K562 (cell line): ENCODE measurements at regions not wholly inside any gene's neighbourhood (a gene's known extent, or its start where the extent isn't known, plus 50 kb on each side); places are given as distances from the start of the nearest gene placed in this dataset.

Source experiments
- ATAC-seq: fragments of 200-7000 bp; cut with Tn5 transposase; 3 replicates; pipeline ENCODE4 v1.9.1; 2020; ENCODE audit warnings: moderate library complexity
- BruUV-seq: library from RNA; stranded (reverse); fragments of 400-500 nt; replicated peaks from 2 replicates; lab custom pipeline; 2021; lab: Mats Ljungman, UMichigan
- CTCF ChIA-PET: fragments of 300-600 bp; formaldehyde crosslinking; extraction: SDS; loops from one replicate; lab custom pipeline; 2021; ENCODE audit warnings: low intra/inter-chr PET ratio; lab: Yijun Ruan, JAX
- POLR2A ChIA-PET: fragments of 300-600, 350-650 bp; sonication (Branson Sonifier 250); formaldehyde crosslinking; extraction: SDS; loops from one replicate; lab custom pipeline; 2021; ENCODE audit warnings: antibody characterized with exemption, inconsistent platforms; lab: Yijun Ruan, JAX
- DNase-seq, 4 experiments: peaks; one replicate each; pipeline versions ENCODE4 v3.0.0 to v3.0.0-alpha.2; 2011 to 2018; ENCODE audit warnings: low spot score in 3 of 4, mixed read lengths in 3 of 4; ENCODE audit errors: extremely low read depth in 1 of 4
- FAIRE-seq: peaks from 2 replicates; lab custom pipeline; 2011; peaks lifted over from hg19 to GRCh38; lab: Jason Lieb, UNC
- H2AFZ ChIP-seq: 2 replicates; pipeline ENCODE4 v1.6.0; 2011; ENCODE audit warnings: low read depth, low read length, control low read depth, inconsistent platforms
- H3K27ac ChIP-seq: fragments of 200-600 bp; 3 replicates; pipeline ENCODE4 v1.8.0; 2011; ENCODE audit warnings: low read depth, mild to moderate bottlenecking, control low read depth, inconsistent platforms, low read length, moderate library complexity, mixed read lengths; ENCODE audit errors: extremely low read depth
- H3K27me3 ChIP-seq, 2 experiments: fragments of 300-600 bp in 1 of 2; 2 replicates in 1 of 2; 3 replicates in 1 of 2; pipeline versions ENCODE4 v1.6.0 to v1.8.0; 2011; ENCODE audit warnings: inconsistent platforms in 2 of 2, low read length in 2 of 2, mild to moderate bottlenecking in 1 of 2, mixed read lengths in 1 of 2, moderate library complexity in 1 of 2; ENCODE audit not compliant: control insufficient read depth in 2 of 2, insufficient read depth in 2 of 2
- H3K36me3 ChIP-seq: fragments of 300-600 bp; 3 replicates; pipeline ENCODE4 v1.8.0; 2011; ENCODE audit warnings: mild to moderate bottlenecking, low read length, inconsistent platforms; ENCODE audit not compliant: control insufficient read depth, insufficient read depth
- H3K4me1 ChIP-seq, 2 experiments: fragments of 200-600 bp in 1 of 2; replicated peaks in 1 of 2; 2 replicates in 1 of 2; 3 replicates in 1 of 2; pipeline versions ENCODE4 v1.5.1 to v1.8.0; 2011; ENCODE audit warnings: inconsistent platforms in 2 of 2, low read length in 2 of 2, mild to moderate bottlenecking in 1 of 2, mixed read lengths in 1 of 2, moderate library complexity in 1 of 2; ENCODE audit not compliant: control insufficient read depth in 2 of 2, insufficient read depth in 2 of 2
- H3K4me2 ChIP-seq: 2 replicates; pipeline ENCODE4 v1.6.1; 2011; ENCODE audit warnings: low read length, control low read depth, inconsistent platforms, mixed read lengths; ENCODE audit not compliant: insufficient read depth
- H3K4me3 ChIP-seq: fragments of 200-600 bp; sonication (generic), shearing (Covaris generic); 2 replicates; pipeline ENCODE4 v1.5.1; 2016; ENCODE audit warnings: control low read depth, inconsistent platforms
- H3K79me2 ChIP-seq: fragments of 200-600 bp; 3 replicates; pipeline ENCODE4 v1.8.0; 2011; ENCODE audit warnings: low read length, inconsistent platforms; ENCODE audit not compliant: control insufficient read depth, insufficient read depth
- H3K9ac ChIP-seq, 2 experiments: 2 replicates each; pipeline versions ENCODE4 v1.6.0 to v1.6.1; 2011; ENCODE audit warnings: low read depth in 2 of 2, low read length in 2 of 2, control low read depth in 1 of 2, inconsistent platforms in 1 of 2, mild to moderate bottlenecking in 1 of 2, mixed read lengths in 1 of 2; ENCODE audit not compliant: insufficient read depth in 1 of 2
- H3K9me1 ChIP-seq: one replicate; pipeline ENCODE4 v1.6.0; 2011; ENCODE audit warnings: inconsistent platforms, mild to moderate bottlenecking, low read length, moderate library complexity; ENCODE audit not compliant: control insufficient read depth, insufficient read depth
- H3K9me3 ChIP-seq: replicated peaks from 2 replicates; pipeline ENCODE4 v1.5.1; 2011; ENCODE audit warnings: low read depth, low read length, inconsistent platforms; ENCODE audit not compliant: control insufficient read depth, insufficient read depth
- H4K20me1 ChIP-seq: replicated peaks from 2 replicates; pipeline ENCODE4 v1.6.1; 2011; ENCODE audit warnings: low read length, inconsistent platforms, mixed read lengths; ENCODE audit not compliant: control insufficient read depth, insufficient read depth
- BACH1 ChIP-seq: fragments of 200-800 bp; sonication (Bioruptor generic); IDR thresholded peaks from 2 replicates; pipeline ENCODE4 v1.6.1; 2016; ENCODE audit warnings: missing genetic modification characterization, missing compliant biosample characterization
- ELF4 ChIP-seq: fragments of 450-650 bp; formaldehyde crosslinking; IDR thresholded peaks from 2 replicates; pipeline ENCODE4 v1.4.0; 2022; ENCODE audit warnings: missing genetic modification characterization
- NCOA4 ChIP-seq: fragments of 450-650 bp; IDR thresholded peaks from 2 replicates; pipeline ENCODE4 v1.6.1; 2018; ENCODE audit warnings: mild to moderate bottlenecking; ENCODE audit not compliant: partially characterized antibody
- TSC22D4 ChIP-seq: fragments of 450-650 bp; IDR thresholded peaks from 2 replicates; pipeline ENCODE4 v1.6.1; 2016; ENCODE audit warnings: missing genetic modification characterization, missing biosample characterization, control low read depth
- ZNF282 ChIP-seq: sonication (generic); formaldehyde crosslinking; IDR thresholded peaks from 2 replicates; pipeline ENCODE4 v1.8.1; 2023; ENCODE audit warnings: missing genetic modification reagents
- WGBS: fragments of 100-300 bp; shearing (Covaris generic); methylation state at CpG from one replicate; pipeline ENCODE4 v1.1.6; 2016; ENCODE audit warnings: low coverage, mixed read lengths; ENCODE audit not compliant: insufficient coverage; ENCODE audit errors: missing lambda C conversion rate; 5-methylcytosine and 5-hydroxymethylcytosine counted together
- in situ Hi-C: fragments of 300-500 bp; cut with MboI; formaldehyde crosslinking; loops from 4 replicates; pipeline ENCODE4 v1.15.0; 2018; ENCODE audit warnings: inconsistent platforms, mixed read lengths
- intact Hi-C: fragments of 100-400 bp; cut with micrococcal nuclease; formaldehyde crosslinking; loops from 2 replicates; pipeline ENCODE4 v1.14.2; 2022
- TF ChIP-seq, protein P1 (sequence below): fragments of 250-450 bp; sonication (Bioruptor Pico); IDR thresholded peaks from 2 replicates; pipeline ENCODE4 v1.4.0; 2020

DNA sequence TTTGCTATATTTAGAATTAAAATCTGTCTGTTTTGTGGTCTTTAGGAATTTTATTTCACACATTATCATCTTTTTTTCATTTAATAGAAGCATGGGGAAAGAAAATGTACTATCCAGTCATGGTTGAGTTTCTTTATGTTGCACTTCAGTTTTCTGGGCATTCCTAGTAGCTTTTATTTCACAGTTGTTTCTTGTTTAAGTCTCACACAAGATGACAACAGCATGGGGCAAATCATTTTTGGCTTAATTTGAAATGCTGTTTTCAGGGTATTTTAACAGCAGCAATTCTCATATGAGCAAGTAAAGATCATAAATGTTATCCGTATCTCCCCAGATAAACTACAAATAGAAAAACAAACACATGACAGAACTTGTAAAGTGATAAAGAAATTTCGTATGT, 1600.2 kb downstream of the PCDH9 start:
- Histone ChIP-seq H2AFZ (no peak overlapping the region), H3K79me2 (no peaks in the 10 kb centered on the region), H3K4me2 (no peak overlapping the region), H3K4me3 (no peak overlapping the region), H3K27ac (no peak overlapping the region), H3K9ac (no peak overlapping the region), H3K36me3 (no peaks in the 10 kb centered on the region), H4K20me1 (no peaks in the 10 kb centered on the region), H3K9me3 (no peaks in the 10 kb centered on the region), H3K9me1 (no peaks in the 10 kb centered on the region), H3K27me3 (no peaks in the 10 kb centered on the region), H3K4me1 (no peaks in the 10 kb centered on the region)
- no peak for DNase-seq
- ChIA-PET POLR2A (no interaction called here), CTCF (no interaction called here)
- WGBS = 5% methylated on average over 2 of the region's 2 CpGs
- intact Hi-C loops = no loop called here
- no TSS peak for BruUV-seq
- TF ChIP-seq ELF4 (CRISPR knock-in tag) (no peak), BACH1 (tag) (no peak), TSC22D4 (no peak), ZNF282 (CRISPR knock-in tag) (no peak), NCOA4 (no peak)
- TF ChIP-seq, protein P1, sequence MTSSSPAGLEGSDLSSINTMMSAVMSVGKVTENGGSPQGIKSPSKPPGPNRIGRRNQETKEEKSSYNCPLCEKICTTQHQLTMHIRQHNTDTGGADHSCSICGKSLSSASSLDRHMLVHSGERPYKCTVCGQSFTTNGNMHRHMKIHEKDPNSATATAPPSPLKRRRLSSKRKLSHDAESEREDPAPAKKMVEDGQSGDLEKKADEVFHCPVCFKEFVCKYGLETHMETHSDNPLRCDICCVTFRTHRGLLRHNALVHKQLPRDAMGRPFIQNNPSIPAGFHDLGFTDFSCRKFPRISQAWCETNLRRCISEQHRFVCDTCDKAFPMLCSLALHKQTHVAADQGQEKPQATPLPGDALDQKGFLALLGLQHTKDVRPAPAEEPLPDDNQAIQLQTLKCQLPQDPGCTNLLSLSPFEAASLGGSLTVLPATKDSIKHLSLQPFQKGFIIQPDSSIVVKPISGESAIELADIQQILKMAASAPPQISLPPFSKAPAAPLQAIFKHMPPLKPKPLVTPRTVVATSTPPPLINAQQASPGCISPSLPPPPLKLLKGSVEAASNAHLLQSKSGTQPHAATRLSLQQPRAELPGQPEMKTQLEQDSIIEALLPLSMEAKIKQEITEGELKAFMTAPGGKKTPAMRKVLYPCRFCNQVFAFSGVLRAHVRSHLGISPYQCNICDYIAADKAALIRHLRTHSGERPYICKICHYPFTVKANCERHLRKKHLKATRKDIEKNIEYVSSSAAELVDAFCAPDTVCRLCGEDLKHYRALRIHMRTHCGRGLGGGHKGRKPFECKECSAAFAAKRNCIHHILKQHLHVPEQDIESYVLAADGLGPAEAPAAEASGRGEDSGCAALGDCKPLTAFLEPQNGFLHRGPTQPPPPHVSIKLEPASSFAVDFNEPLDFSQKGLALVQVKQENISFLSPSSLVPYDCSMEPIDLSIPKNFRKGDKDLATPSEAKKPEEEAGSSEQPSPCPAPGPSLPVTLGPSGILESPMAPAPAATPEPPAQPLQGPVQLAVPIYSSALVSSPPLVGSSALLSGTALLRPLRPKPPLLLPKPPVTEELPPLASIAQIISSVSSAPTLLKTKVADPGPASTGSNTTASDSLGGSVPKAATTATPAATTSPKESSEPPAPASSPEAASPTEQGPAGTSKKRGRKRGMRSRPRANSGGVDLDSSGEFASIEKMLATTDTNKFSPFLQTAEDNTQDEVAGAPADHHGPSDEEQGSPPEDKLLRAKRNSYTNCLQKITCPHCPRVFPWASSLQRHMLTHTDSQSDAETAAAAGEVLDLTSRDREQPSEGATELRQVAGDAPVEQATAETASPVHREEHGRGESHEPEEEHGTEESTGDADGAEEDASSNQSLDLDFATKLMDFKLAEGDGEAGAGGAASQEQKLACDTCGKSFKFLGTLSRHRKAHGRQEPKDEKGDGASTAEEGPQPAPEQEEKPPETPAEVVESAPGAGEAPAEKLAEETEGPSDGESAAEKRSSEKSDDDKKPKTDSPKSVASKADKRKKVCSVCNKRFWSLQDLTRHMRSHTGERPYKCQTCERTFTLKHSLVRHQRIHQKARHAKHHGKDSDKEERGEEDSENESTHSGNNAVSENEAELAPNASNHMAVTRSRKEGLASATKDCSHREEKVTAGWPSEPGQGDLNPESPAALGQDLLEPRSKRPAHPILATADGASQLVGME = no peak
- in situ Hi-C loops = no loop called here
- no peak for FAIRE-seq
- ATAC-seq = no peak
